AG04450 (cell line): ENCODE measurements at regions not wholly inside any gene's neighbourhood (a gene's known extent, or its start where the extent isn't known, plus 50 kb on each side); places are given as distances from the start of the nearest gene placed in this dataset.

ENCODE experiments used
- CTCF ChIA-PET: fragments of 300-600, 350-600 bp; formaldehyde crosslinking; extraction: SDS; loops from one replicate; lab custom pipeline; 2022; ENCODE audit warnings: antibody characterized with exemption, inconsistent platforms; lab: Charles Lee
- POLR2A ChIA-PET: fragments of 350-600 bp; formaldehyde crosslinking; extraction: SDS; loops from one replicate; lab custom pipeline; 2021; ENCODE audit warnings: antibody characterized with exemption, inconsistent platforms; lab: Yijun Ruan, JAX
- DNase-seq: peaks from one replicate; pipeline ENCODE4 v3.0.0-alpha.2; 2011; ENCODE audit warnings: low read depth, low spot score
- H3K27ac ChIP-seq: one replicate; pipeline ENCODE4 v1.5.1; 2012; ENCODE audit warnings: low read depth, low read length, control low read depth
- H3K27me3 ChIP-seq: one replicate; pipeline ENCODE4 v1.6.0; 2012; ENCODE audit warnings: low read length; ENCODE audit not compliant: control insufficient read depth, insufficient read depth
- H3K4me3 ChIP-seq: 2 replicates; pipeline ENCODE4 v1.5.1; 2011; ENCODE audit warnings: mild to moderate bottlenecking, low read depth, low read length, control low read depth
- H3K9me3 ChIP-seq: 2 replicates; pipeline ENCODE4 v1.5.1; 2012; ENCODE audit warnings: low read length; ENCODE audit not compliant: control insufficient read depth, insufficient read depth
- TF ChIP-seq, protein P1 (sequence below): IDR thresholded peaks from 2 replicates; pipeline ENCODE4 v1.5.1; 2011; ENCODE audit warnings: low read depth, low read length, control low read depth, inconsistent platforms

GRCh38 chr21:14312871-14313270, 70.1 kb downstream of the HSPA13 start:
- POLR2A ChIA-PET: no interaction called here
- no peaks in the 10 kb centered on the region for H3K9me3 ChIP-seq
- TF ChIP-seq, protein P1, sequence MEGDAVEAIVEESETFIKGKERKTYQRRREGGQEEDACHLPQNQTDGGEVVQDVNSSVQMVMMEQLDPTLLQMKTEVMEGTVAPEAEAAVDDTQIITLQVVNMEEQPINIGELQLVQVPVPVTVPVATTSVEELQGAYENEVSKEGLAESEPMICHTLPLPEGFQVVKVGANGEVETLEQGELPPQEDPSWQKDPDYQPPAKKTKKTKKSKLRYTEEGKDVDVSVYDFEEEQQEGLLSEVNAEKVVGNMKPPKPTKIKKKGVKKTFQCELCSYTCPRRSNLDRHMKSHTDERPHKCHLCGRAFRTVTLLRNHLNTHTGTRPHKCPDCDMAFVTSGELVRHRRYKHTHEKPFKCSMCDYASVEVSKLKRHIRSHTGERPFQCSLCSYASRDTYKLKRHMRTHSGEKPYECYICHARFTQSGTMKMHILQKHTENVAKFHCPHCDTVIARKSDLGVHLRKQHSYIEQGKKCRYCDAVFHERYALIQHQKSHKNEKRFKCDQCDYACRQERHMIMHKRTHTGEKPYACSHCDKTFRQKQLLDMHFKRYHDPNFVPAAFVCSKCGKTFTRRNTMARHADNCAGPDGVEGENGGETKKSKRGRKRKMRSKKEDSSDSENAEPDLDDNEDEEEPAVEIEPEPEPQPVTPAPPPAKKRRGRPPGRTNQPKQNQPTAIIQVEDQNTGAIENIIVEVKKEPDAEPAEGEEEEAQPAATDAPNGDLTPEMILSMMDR: no peak
- CTCF ChIA-PET: no interaction called here
- no peak overlapping the region for H3K4me3 ChIP-seq
- H3K27ac ChIP-seq: no peak overlapping the region
- no peak for DNase-seq
- no peaks in the 10 kb centered on the region for H3K27me3 ChIP-seq

DNA sequence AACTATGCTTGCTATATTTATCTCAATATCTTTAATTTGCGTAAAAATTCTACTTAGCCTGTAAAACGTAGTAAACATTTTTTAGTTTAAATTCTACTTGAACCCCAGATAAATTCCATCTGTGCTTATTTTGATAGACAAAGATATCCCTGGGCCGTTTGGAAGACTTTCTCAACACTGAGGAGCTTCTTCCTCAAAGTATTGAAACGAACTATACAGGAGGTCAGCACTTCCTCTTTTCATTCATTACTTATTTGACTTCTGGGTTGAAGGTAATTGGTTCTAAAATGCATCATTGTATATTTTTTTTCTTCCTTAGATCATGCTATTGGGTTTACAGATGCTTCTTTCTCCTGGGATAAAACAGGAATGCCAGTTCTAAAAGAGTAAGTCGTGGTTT, 74.7 kb downstream of the HSPA13 start:
- Histone ChIP-seq H3K27me3 (no peaks in the 10 kb centered on the region), H3K9me3 (no peaks in the 10 kb centered on the region), H3K27ac (no peak overlapping the region), H3K4me3 (no peak overlapping the region)
- no peak for DNase-seq
- ChIA-PET POLR2A (no interaction called here), CTCF (no interaction called here)
- TF ChIP-seq, protein P1: no peak

DNA sequence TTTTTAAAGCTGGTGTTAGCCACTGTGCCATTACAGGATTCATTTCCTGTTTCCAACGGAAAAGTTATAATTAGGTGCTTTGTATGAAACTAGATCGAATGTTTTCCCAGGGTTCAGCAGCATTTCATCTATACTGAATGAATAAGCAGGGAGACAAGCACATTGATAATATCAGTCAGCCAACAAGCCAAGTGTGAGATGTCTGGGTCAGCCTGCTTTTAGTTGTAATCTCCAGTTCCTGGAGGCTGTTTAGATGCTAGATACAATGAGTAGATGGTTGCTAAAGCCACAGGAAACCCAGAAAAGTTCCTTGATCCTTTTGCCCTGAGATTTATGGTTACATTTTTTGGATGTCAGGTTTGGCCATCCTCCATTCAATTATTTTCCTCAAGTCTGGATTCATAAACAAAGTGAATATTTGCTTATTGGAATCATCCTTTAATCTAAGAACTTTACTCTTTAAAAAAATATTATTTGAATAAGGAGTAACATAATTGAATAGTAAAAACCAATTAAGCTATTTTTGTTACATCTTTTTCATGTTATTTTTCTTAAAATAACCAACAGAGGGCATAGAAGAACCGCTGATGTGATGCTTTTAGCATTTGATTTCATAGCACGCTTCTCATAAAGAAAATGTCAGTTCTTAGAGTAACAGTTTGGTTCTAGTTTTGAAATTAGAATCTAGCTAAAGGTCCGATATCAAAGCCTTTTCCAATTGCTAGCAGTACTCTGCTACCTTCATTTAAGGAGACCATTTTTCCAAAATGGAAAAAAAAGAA, 76.6 kb downstream of the HSPA13 start:
- POLR2A ChIA-PET: no interaction called here
- Histone ChIP-seq H3K9me3 (no peaks in the 10 kb centered on the region), H3K27ac (no peak overlapping the region), H3K4me3 (no peak overlapping the region), H3K27me3 (no peaks in the 10 kb centered on the region)
- CTCF ChIA-PET: interaction anchor here (1.0 to 1.4 kb wide), 3 partner anchors 15 to 77 kb away, joined by 3 to 4 read pairs (median 3); partner anchors contain the start of gene HSPA13
- no peak for DNase-seq
- TF ChIP-seq, protein P1: no peak

DNA sequence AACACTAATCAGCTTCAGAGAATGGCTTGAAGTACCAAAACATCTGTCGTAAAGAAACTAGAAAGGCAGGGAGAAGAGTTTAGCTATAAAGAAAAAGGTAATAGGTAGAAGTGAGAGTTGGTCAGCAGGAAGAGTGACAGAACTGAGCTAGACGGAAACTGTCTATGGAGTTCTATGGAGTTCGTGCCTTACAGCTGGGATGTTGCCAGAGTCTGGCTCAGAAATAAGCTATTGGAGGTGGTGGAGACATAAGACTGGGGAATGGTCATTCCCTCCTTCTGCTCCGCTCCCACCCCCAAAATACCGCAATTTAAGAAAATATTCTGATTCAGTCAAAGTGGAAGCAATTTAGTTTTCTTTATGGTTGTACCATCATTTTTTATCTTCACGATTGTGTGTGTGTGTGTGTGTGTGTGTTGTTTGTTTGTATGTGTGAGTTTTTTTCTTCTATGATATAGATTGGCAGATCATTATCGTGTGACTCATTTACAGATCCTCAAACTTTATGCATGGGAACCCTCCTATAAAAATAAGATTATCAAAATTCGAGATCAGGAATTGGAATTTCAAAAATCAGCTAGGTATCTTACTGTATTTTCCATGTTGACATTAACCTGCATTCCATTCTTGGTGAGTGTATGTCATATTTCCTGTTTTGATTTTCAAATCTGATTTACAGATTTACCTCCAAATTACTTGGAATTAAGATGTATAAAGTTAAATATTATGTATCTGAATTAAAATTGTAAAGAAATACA, 79.0 kb downstream of the HSPA13 start:
- no peak overlapping the region for H3K4me3 ChIP-seq
- ChIA-PET CTCF (interaction anchor here (1.3 kb wide), 1 partner anchor 1287 kb away, joined by 3 read pairs; no protein-coding TSS in a partner anchor), POLR2A (no interaction called here)
- H3K27me3 ChIP-seq: no peaks in the 10 kb centered on the region
- TF ChIP-seq, protein P1: no peak
- no peaks in the 10 kb centered on the region for H3K9me3 ChIP-seq
- no peak for DNase-seq
- H3K27ac ChIP-seq: no peak overlapping the region

DNA sequence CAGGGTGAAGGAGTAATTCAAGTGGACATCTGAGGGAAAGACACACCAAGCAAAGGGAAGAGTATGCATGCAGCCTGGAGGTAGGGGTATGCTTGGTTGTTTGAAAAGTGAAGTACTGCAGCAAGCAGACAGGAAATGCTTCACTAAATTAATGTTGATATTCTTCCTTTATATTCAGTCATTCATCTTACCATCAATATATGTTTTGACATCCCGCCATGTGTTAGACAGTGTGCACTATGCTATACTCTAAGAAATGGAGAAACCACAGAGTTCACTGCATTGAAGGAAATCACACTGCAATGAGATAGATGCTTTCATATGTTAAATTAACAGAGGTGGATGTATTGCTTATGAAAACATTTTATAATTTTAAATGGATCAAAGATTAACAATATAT, 82.9 kb downstream of the HSPA13 start:
- no peaks in the 10 kb centered on the region for H3K27me3 ChIP-seq
- no peak overlapping the region for H3K27ac ChIP-seq
- H3K9me3 ChIP-seq: no peaks in the 10 kb centered on the region; the same call in 1 of the 2 replicates
- POLR2A ChIA-PET: no interaction called here
- H3K4me3 ChIP-seq: no peak overlapping the region
- no peak for DNase-seq
- CTCF ChIA-PET: no interaction called here
- TF ChIP-seq, protein P1: no peak
